ENCODE measurements at regions not wholly inside any gene's neighbourhood (a gene's known extent, or its start where the extent isn't known, plus 50 kb on each side); places are given as distances from the start of the nearest gene placed in this dataset.

GRCh38 chr2:38173683-38174082 lies 97.7 kb upstream of the CYP1B1 start:
- no peak for DNase-seq

- no peak for DNase-seq
These were observed 95.4 kb upstream of the CYP1B1 start for GRCh38 chr2:38171208-38171855.

GRCh38 chr2:38170733-38171132 lies 94.8 kb upstream of the CYP1B1 start:
- DNase-seq: no peak

- no peak for DNase-seq
These were observed 94.1 kb upstream of the CYP1B1 start for GRCh38 chr2:38170067-38170466.

GRCh38 chr2:38168710-38169480 lies 92.9 kb upstream of the CYP1B1 start:
- DNase-seq: no peak

GRCh38 chr2:38167968-38168350 lies 92.0 kb upstream of the CYP1B1 start:
- no peak for DNase-seq

GRCh38 chr2:38165698-38166097 lies 89.7 kb upstream of the CYP1B1 start:
- DNase-seq: no peak

GRCh38 chr2:38164881-38165280 lies 88.9 kb upstream of the CYP1B1 start:
- no peak for DNase-seq

GRCh38 chr2:38163579-38163978 lies 87.6 kb upstream of the CYP1B1 start:
- no peak for DNase-seq

GRCh38 chr2:38163006-38163405 lies 87.1 kb upstream of the CYP1B1 start:
- no peak for DNase-seq

GRCh38 chr2:38160516-38160915 lies 84.6 kb upstream of the CYP1B1 start:
- DNase-seq: no peak

- peak in 11 of 51 donors; percentile 1 to 53 (median 12) for DNase-seq
These were observed 83.6 kb upstream of the CYP1B1 start for GRCh38 chr2:38159597-38159996.

- DNase-seq: no peak
These were observed 83.2 kb upstream of the CYP1B1 start for GRCh38 chr2:38159191-38159590.

- no peak for DNase-seq
These were observed 82.6 kb upstream of the CYP1B1 start for GRCh38 chr2:38158378-38159118.

GRCh38 chr2:38156436-38156835 lies 80.5 kb upstream of the CYP1B1 start:
- DNase-seq: no peak

- no peak for DNase-seq
These were observed 79.1 kb upstream of the CYP1B1 start for GRCh38 chr2:38155015-38155414.

- DNase-seq: no peak
These were observed 78.4 kb upstream of the CYP1B1 start for GRCh38 chr2:38154395-38154794.

GRCh38 chr2:38153476-38154135 lies 77.7 kb upstream of the CYP1B1 start:
- no peak for DNase-seq

- no peak for DNase-seq
These were observed 77.0 kb upstream of the CYP1B1 start for GRCh38 chr2:38152913-38153312.

- no peak for DNase-seq
These were observed 76.1 kb upstream of the CYP1B1 start for GRCh38 chr2:38152035-38152434.

- no peak for DNase-seq
These were observed 73.6 kb upstream of the CYP1B1 start for GRCh38 chr2:38149531-38149930.

GRCh38 chr2:38148501-38148900 lies 72.5 kb upstream of the CYP1B1 start:
- DNase-seq: no peak

All from hypothalamus (tissue), 51 donors.